Testis (tissue), 2 donors: ENCODE measurements at regions not wholly inside any gene's neighbourhood (a gene's known extent, or its start where the extent isn't known, plus 50 kb on each side); places are given as distances from the start of the nearest gene placed in this dataset.

Experiments
- DNase-seq: peaks from one replicate; pipeline ENCODE4 v3.0.0-alpha.2; 2019
- H3K27ac ChIP-seq, 2 donors: fragments of 200-600 bp; sonication (generic); one replicate each; pipeline ENCODE4 v1.5.1; 2019
- H3K27me3 ChIP-seq: fragments of 200-600 bp; sonication (generic); one replicate; pipeline ENCODE4 v1.5.1; 2019
- H3K36me3 ChIP-seq: fragments of 200-600 bp; sonication (generic); one replicate; pipeline ENCODE4 v1.5.1; 2017; ENCODE audit warnings: low read depth; ENCODE audit errors: missing control alignments
- H3K4me1 ChIP-seq: fragments of 200-600 bp; sonication (generic); one replicate; pipeline ENCODE4 v1.5.1; 2019
- H3K4me3 ChIP-seq, 2 donors: fragments of 200-600 bp; sonication (generic); one replicate each; pipeline ENCODE4 v1.5.1; 2017 to 2019
- H3K9me3 ChIP-seq: fragments of 200-600 bp; sonication (generic); one replicate; pipeline ENCODE4 v1.5.1; 2017
- POLR2A ChIP-seq: fragments of 450-650 bp; IDR thresholded peaks from one replicate; pipeline ENCODE4 v1.6.1; 2017; ENCODE audit warnings: antibody characterized with exemption, mild to moderate bottlenecking, moderate library complexity
- WGBS, 2 donors: methylation state at CpG; one replicate each; pipeline ENCODE4 v1.1.5; 2018; 5-methylcytosine and 5-hydroxymethylcytosine counted together
- intact Hi-C: fragments of 100-400 bp; cut with DNase I; formaldehyde crosslinking; loops from one replicate; pipeline ENCODE4 v1.15.1; 2023; ENCODE audit warnings: low total_unique reads
- TF ChIP-seq, protein P1 (sequence below), 3 experiments: fragments of 450-650 bp in 2 of 3; fragments of 200-600 bp in 1 of 3; sonication (generic) in 1 of 3; IDR thresholded peaks; one replicate each; pipeline ENCODE4 v1.5.1; 2016 to 2019; ENCODE audit warnings: antibody characterized with exemption in 3 of 3, mild to moderate bottlenecking in 2 of 3, moderate library complexity in 1 of 3

DNA sequence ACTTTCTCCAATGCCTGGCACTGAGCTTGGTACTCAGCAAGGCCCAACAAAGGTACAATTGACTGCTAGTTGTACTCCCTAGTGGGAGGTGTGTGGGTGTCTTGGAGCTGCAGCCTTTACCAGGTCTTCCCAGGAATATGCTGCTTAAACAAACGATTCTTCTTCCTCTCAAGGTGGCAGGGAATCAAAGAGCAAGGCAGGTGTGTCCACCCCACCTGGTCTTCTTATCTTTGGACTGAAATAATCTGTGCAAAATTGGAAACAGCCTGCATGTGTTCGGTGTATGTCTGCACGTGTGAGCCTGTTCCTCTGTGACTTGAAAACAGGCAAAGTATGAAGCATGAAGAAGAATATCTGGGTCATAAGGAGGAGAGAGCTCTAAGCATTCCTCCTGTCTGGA, 235.3 kb downstream of the PTTG2 start:
- H3K4me1 ChIP-seq, result no peaks in the 10 kb centered on the region
- intact Hi-C loops, result no loop called here
- no peak for DNase-seq
- H3K9me3 ChIP-seq, result no peaks in the 10 kb centered on the region
- H3K36me3 ChIP-seq, result no peaks in the 10 kb centered on the region
- TF ChIP-seq, protein P1, sequence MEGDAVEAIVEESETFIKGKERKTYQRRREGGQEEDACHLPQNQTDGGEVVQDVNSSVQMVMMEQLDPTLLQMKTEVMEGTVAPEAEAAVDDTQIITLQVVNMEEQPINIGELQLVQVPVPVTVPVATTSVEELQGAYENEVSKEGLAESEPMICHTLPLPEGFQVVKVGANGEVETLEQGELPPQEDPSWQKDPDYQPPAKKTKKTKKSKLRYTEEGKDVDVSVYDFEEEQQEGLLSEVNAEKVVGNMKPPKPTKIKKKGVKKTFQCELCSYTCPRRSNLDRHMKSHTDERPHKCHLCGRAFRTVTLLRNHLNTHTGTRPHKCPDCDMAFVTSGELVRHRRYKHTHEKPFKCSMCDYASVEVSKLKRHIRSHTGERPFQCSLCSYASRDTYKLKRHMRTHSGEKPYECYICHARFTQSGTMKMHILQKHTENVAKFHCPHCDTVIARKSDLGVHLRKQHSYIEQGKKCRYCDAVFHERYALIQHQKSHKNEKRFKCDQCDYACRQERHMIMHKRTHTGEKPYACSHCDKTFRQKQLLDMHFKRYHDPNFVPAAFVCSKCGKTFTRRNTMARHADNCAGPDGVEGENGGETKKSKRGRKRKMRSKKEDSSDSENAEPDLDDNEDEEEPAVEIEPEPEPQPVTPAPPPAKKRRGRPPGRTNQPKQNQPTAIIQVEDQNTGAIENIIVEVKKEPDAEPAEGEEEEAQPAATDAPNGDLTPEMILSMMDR (IDR thresholded peaks at IDR 0.05), result no peak
- no peak for TF ChIP-seq POLR2A
- H3K4me3 ChIP-seq, result no peak overlapping the region
- H3K27me3 ChIP-seq, result no peaks in the 10 kb centered on the region
- 88 to 92% methylated on average over 3 of the region's 3 CpGs for WGBS, 2 donors
- H3K27ac ChIP-seq, result no peak overlapping the region

DNA sequence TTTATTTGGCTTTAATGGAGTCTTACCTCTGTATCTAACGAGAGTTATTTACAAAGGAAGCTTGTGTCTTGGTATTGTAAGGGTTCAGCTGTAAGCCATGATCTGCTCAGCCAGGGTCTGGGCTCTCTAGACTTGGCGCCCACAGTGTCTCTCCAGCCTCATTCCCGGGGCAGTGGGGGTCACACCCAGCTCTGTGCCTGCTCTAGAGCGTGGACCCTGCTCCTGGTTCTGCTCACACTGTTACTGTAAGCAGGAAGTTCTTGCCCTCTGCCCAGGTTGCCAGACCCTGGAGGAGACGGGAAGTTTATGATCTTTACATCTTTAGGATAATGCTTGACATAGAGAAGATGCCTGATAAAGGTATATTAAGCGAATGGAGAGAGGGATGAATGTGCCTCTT, 235.7 kb downstream of the PTTG2 start:
- H3K4me1 ChIP-seq, result no peaks in the 10 kb centered on the region
- WGBS, 2 donors, result 92% methylated on average over 6 of the region's 6 CpGs
- intact Hi-C loops, result no loop called here
- no peak overlapping the region for H3K4me3 ChIP-seq
- H3K27me3 ChIP-seq, result no peaks in the 10 kb centered on the region
- no peaks in the 10 kb centered on the region for H3K36me3 ChIP-seq
- TF ChIP-seq, protein P1 (IDR thresholded peaks at IDR 0.05), result no peak
- TF ChIP-seq POLR2A, result no peak
- no peaks in the 10 kb centered on the region for H3K9me3 ChIP-seq
- H3K27ac ChIP-seq, result no peak overlapping the region
- no peak for DNase-seq

DNA sequence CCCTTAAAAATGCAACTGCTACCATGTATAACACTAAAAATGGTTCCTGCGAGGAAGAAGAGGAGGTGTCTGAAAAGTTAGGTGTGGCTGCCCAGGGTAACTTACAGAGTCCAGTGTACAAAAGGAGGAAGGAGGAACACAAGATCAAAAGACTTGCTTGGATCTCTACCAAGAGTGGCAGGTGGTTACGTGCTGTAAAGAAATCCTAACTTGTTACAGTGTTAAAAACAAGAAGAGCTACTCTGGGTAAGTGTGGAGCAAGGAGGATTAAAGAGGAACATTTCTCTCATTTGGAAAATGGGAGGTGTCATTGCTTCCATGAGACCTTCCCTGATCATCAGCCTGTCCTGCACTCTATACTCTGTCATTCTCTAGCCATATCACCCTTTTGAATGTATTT, 242.0 kb downstream of the PTTG2 start:
- WGBS, 2 donors, result 43 to 46% methylated on average over 2 of the region's 2 CpGs
- H3K27me3 ChIP-seq, result no peaks in the 10 kb centered on the region
- H3K36me3 ChIP-seq, result no peaks in the 10 kb centered on the region
- H3K4me1 ChIP-seq, result no peaks in the 10 kb centered on the region
- H3K27ac ChIP-seq, result no peak overlapping the region
- intact Hi-C loops, result no loop called here
- no peaks in the 10 kb centered on the region for H3K9me3 ChIP-seq
- H3K4me3 ChIP-seq, result no peak overlapping the region
- TF ChIP-seq POLR2A, result no peak
- TF ChIP-seq, protein P1 (IDR thresholded peaks at IDR 0.05), result no peak
- DNase-seq, result no peak

DNA sequence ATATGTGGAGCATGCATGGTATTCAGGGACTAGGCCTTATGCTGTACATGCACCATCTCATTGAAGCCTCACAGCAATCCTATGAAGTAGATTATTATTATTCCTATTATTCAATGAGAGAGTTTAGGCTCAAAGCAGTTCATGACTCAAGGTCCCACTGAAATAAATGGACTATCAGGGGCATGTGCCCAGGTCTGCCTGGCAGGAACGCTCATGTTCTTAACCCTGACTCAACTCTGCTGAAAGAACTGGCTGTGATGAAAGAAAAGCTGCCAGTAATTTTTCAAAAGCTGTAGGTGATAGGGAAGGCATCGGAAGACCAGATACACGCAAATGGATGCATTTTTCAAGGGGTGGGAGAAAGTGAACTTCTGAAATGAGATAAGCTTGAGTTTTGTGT, 243.4 kb downstream of the PTTG2 start:
- no peak for DNase-seq
- no peaks in the 10 kb centered on the region for H3K36me3 ChIP-seq
- TF ChIP-seq, protein P1 (IDR thresholded peaks at IDR 0.05), result no peak
- no peak for TF ChIP-seq POLR2A
- H3K4me3 ChIP-seq, result no peak overlapping the region
- no peak overlapping the region for H3K27ac ChIP-seq
- H3K27me3 ChIP-seq, result no peaks in the 10 kb centered on the region
- 74 to 99% methylated on average over 3 of the region's 3 CpGs for WGBS, 2 donors
- H3K9me3 ChIP-seq, result no peaks in the 10 kb centered on the region
- no peaks in the 10 kb centered on the region for H3K4me1 ChIP-seq
- intact Hi-C loops, result no loop called here

DNA sequence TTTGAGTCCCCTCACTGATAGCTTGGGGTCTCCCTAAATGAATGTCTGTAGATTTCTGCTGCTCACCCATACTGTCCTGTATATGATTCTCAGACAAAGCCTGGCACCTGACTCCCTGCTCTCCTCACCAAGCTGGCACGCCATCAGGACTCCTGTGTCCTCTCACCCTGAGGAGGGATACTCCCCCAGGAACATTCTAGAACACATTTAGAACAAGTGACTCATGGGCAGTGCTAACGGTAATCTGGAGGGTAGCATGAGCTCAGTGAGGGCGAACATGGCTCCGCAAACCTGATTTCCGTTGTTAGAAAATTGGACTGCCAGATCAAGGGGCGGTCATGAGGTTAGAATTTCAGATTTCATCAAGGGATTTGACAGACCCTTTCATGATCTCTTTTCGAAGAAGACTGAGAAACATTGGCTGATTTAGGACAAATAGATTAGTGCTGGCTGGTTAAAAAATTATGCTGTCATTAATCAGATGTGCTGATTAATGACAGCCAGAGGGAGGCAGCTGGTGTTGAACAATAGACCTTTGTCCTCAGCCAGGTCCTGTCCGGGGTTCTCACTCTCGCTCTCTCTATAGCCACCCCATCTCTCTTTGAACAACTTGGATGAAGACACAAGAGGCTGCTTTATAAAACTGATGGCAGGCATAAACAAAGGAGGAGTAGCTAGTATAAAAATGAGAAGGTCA, 244.3 kb downstream of the PTTG2 start:
- intact Hi-C loops, result no loop called here
- 71 to 86% methylated on average over 9 of the region's 9 CpGs for WGBS, 2 donors
- Histone ChIP-seq H3K27me3 (no peaks in the 10 kb centered on the region), H3K4me3 (no peak overlapping the region), H3K36me3 (no peaks in the 10 kb centered on the region), H3K4me1 (no peaks in the 10 kb centered on the region), H3K9me3 (no peaks in the 10 kb centered on the region), H3K27ac (no peak overlapping the region)
- TF ChIP-seq POLR2A, result no peak
- TF ChIP-seq, protein P1 (IDR thresholded peaks at IDR 0.05), result no peak
- DNase-seq, result no peak
